Adrenal gland (tissue), 9 donors: ENCODE measurements at regions not wholly inside any gene's neighbourhood (a gene's known extent, or its start where the extent isn't known, plus 50 kb on each side); places are given as distances from the start of the nearest gene placed in this dataset.

Experiments used
- DNase-seq, 7 donors: peaks; one replicate each; pipeline ENCODE4 v3.0.0-alpha.2; 2019 to 2020
- H3K27ac ChIP-seq, 5 donors: fragments of 200-600 bp; sonication (generic) in 4 of 5; 1 replicate in 3 of 5; 2 replicates in 2 of 5; pipeline versions ENCODE4 v1.5.1 to v1.8.0; 2016 to 2020; ENCODE audit warnings: mild to moderate bottlenecking in 1 of 5
- H3K27me3 ChIP-seq: fragments of 200-600 bp; 2 replicates; pipeline ENCODE4 v1.8.0; 2021
- H3K36me3 ChIP-seq, 2 donors: fragments of 200-600 bp; replicated peaks in 1 of 2; 1 replicate in 1 of 2; 2 replicates in 1 of 2; pipeline versions ENCODE4 v1.5.1 to v1.8.0; 2018 to 2022
- H3K4me1 ChIP-seq, 2 donors: fragments of 200-600 bp; replicated peaks in 1 of 2; 1 replicate in 1 of 2; 2 replicates in 1 of 2; pipeline versions ENCODE4 v1.5.1 to v1.8.0; 2018 to 2021
- H3K4me3 ChIP-seq, 4 donors: fragments of 200-600 bp; sonication (generic) in 3 of 4; one replicate each; pipeline ENCODE4 v1.5.1; 2016 to 2018
- H3K9me3 ChIP-seq, 3 donors: fragments of 200-600 bp; sonication (generic) in 1 of 3; replicated peaks in 1 of 3; 1 replicate in 2 of 3; 2 replicates in 1 of 3; pipeline versions ENCODE4 v1.5.1 to v1.8.0; 2016 to 2021
- POLR2A ChIP-seq, 2 donors: fragments of 450-650 bp; IDR thresholded peaks; one replicate each; pipeline ENCODE4 v1.6.1; 2017; ENCODE audit warnings: antibody characterized with exemption in 2 of 2, mild to moderate bottlenecking in 2 of 2, moderate library complexity in 1 of 2
- WGBS, 4 donors: extraction: QIAGEN DNeasy Blood & Tissue Kit in 2 of 4; methylation state at CpG; one replicate each; pipeline versions ENCODE4 v1.1.5 to v1.1.7; 2013 to 2017; 5-methylcytosine and 5-hydroxymethylcytosine counted together
- intact Hi-C, 2 donors: fragments of 100-400 bp; cut with DNase I; formaldehyde crosslinking; loops; one replicate each; pipeline versions ENCODE4 v1.14.1 to v1.15.0; 2022 to 2023
- small RNA-seq, 2 donors: library from RNA; depleted of rRNA; stranded (forward); fragments of <200 nt; gene quantifications; one replicate each; pipeline ENCODE3, GENCODE V24; 2016
- TF ChIP-seq, protein P1 (sequence below), 6 experiments: fragments of 450-650 bp in 4 of 6; fragments of 200-600 bp in 2 of 6; sonication (generic) in 1 of 6; IDR thresholded peaks; 1 replicate in 5 of 6; 2 replicates in 1 of 6; pipeline versions ENCODE4 v1.5.1 to v1.8.0; 2016 to 2021; ENCODE audit warnings: antibody characterized with exemption in 6 of 6, mild to moderate bottlenecking in 2 of 6, moderate library complexity in 1 of 6
- donor health status: healthy with polysubstance abuse.
- donor health status: Bipolar disorder and iron deficiency.
- donor health status: DM: yes; HTN: yes; CAD: no.
- donor health status: DM: no; HTN: no; CAD: no.
- donor health status: DM: no; HTN: no; CAD: no.

DNA sequence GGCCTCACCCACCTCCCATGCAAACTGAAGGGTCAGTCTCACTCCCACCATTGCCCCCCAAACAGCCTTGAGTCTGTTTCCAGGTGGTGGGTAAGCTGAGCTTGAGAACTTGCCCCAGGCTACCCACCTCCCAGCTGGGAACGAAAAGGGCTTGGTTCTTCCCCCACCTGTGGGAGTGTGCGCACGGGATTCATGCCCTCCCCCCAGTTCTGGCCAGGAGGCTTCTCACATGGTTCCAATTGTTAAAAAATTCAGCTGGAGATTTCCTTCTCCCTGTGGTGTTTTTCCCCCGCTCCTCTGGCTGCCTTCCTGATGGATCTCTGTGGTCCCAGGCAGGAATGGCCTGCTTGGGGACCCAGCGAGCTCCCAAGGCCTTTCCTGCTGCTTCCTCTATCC lies 81.8 kb upstream of the C21orf91 start:
- H3K4me1 ChIP-seq: no peaks in the 10 kb centered on the region
- no peaks in the 10 kb centered on the region for H3K36me3 ChIP-seq
- WGBS, 4 donors: 77 to 91% (median 88%) methylated on average over 4 to 5 of the region's 5 CpGs
- H3K27ac ChIP-seq: no peak overlapping the region
- H3K4me3 ChIP-seq: no peak overlapping the region
- intact Hi-C loops: loop anchor here in 1 of 2 donors (5.0 kb wide), 1 partner anchor 229 kb away; no protein-coding TSS in a partner anchor
- no peaks in the 10 kb centered on the region for H3K27me3 ChIP-seq
- no peak for DNase-seq
- no peak for TF ChIP-seq POLR2A (IDR thresholded peaks at IDR 0.05)
- TF ChIP-seq, protein P1, sequence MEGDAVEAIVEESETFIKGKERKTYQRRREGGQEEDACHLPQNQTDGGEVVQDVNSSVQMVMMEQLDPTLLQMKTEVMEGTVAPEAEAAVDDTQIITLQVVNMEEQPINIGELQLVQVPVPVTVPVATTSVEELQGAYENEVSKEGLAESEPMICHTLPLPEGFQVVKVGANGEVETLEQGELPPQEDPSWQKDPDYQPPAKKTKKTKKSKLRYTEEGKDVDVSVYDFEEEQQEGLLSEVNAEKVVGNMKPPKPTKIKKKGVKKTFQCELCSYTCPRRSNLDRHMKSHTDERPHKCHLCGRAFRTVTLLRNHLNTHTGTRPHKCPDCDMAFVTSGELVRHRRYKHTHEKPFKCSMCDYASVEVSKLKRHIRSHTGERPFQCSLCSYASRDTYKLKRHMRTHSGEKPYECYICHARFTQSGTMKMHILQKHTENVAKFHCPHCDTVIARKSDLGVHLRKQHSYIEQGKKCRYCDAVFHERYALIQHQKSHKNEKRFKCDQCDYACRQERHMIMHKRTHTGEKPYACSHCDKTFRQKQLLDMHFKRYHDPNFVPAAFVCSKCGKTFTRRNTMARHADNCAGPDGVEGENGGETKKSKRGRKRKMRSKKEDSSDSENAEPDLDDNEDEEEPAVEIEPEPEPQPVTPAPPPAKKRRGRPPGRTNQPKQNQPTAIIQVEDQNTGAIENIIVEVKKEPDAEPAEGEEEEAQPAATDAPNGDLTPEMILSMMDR (IDR thresholded peaks at IDR 0.05): no peak
- no peaks in the 10 kb centered on the region for H3K9me3 ChIP-seq

DNA sequence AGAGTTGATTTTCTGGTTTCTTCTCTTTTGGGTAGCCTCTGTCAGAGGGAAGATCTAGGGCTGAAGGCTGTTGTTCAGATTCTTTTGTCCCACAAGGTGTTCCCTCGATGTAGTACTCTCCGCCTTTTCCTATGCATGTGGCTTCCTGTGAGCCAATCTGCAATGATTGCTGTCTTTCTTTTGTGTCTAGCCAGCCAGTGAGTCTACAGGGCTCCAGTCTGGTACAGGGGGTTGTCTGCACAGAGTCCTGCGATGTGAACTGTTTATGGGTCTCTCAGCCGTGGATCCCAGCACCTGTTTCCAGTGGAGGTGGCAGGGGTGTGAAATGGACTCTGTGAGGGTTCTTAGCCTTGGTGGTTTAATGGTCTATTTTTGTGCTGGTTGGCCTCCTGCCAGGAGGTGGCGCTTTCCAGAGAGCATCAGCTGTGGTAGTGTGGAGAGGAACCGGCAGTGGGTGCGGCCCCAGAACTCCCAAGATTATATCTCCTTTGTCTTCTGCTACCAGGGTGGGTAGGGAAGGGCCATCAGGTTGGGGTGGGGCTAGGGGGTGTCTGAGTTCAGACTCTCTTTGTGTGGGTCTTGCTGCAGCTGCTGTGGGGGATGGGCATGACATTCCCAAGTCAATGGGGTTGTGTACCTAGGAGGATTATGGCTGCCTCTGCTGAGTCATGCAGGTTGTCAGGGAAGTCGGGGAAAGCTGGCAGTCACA lies 81.3 kb upstream of the C21orf91 start:
- H3K4me3 ChIP-seq: no peak overlapping the region
- 76 to 86% (median 81%) methylated on average over 5 to 8 of the region's 8 CpGs for WGBS, 4 donors
- TF ChIP-seq, protein P1 (IDR thresholded peaks at IDR 0.05): no peak
- no peak for TF ChIP-seq POLR2A (IDR thresholded peaks at IDR 0.05)
- no peak overlapping the region for H3K27ac ChIP-seq
- no peak for DNase-seq
- H3K4me1 ChIP-seq: no peaks in the 10 kb centered on the region
- no peaks in the 10 kb centered on the region for H3K27me3 ChIP-seq
- H3K9me3 ChIP-seq: no peaks in the 10 kb centered on the region
- no peaks in the 10 kb centered on the region for H3K36me3 ChIP-seq
- intact Hi-C loops: loop anchor here in 1 of 2 donors (5.0 kb wide), 1 partner anchor 228 kb away; no protein-coding TSS in a partner anchor

- H3K36me3 ChIP-seq: no peaks in the 10 kb centered on the region
- 51 to 73% (median 66%) methylated on average over 1 of the region's 1 CpG for WGBS, 4 donors
- H3K27me3 ChIP-seq: no peaks in the 10 kb centered on the region
- no peak overlapping the region for H3K27ac ChIP-seq
- no peak for DNase-seq
- no peaks in the 10 kb centered on the region for H3K4me1 ChIP-seq
- H3K4me3 ChIP-seq: no peak overlapping the region
- TF ChIP-seq, protein P1 (IDR thresholded peaks at IDR 0.05): no peak
- no peak for TF ChIP-seq POLR2A (IDR thresholded peaks at IDR 0.05)
- intact Hi-C loops: no loop called here
- no peaks in the 10 kb centered on the region for H3K9me3 ChIP-seq
Observed at GRCh38 chr21:17889171-17889570, 70.0 kb upstream of the C21orf91 start.

- H3K4me3 ChIP-seq: no peak overlapping the region
- DNase-seq: no peak
- TF ChIP-seq, protein P1 (IDR thresholded peaks at IDR 0.05): no peak
- TF ChIP-seq POLR2A (IDR thresholded peaks at IDR 0.05): no peak
- intact Hi-C loops: no loop called here
- H3K9me3 ChIP-seq: no peaks in the 10 kb centered on the region
- no peak overlapping the region for H3K27ac ChIP-seq
- H3K4me1 ChIP-seq: no peaks in the 10 kb centered on the region
- H3K36me3 ChIP-seq: no peaks in the 10 kb centered on the region
- no peaks in the 10 kb centered on the region for H3K27me3 ChIP-seq
Observed at GRCh38 chr21:17869115-17869514, 50.0 kb upstream of the C21orf91 start.

Small RNA genes lying in the stretch of these regions (small RNA-seq; reads per million reads assigned to genes)
- gene RPL37P3: 0 reads per million in 2 donors
